Astrocyte of the hippocampus (primary cell): ENCODE measurements at regions not wholly inside any gene's neighbourhood (a gene's known extent, or its start where the extent isn't known, plus 50 kb on each side); places are given as distances from the start of the nearest gene placed in this dataset.
"Not testable (repeated sequence)": the region's sequence is repeated elsewhere in the genome, so short reads cannot be mapped to it uniquely, and the experiment has no call there.

ENCODE experiments used
- DNase-seq: peaks from one replicate; pipeline ENCODE4 v3.0.0; 2011; ENCODE audit warnings: low read depth, low spot score

DNA sequence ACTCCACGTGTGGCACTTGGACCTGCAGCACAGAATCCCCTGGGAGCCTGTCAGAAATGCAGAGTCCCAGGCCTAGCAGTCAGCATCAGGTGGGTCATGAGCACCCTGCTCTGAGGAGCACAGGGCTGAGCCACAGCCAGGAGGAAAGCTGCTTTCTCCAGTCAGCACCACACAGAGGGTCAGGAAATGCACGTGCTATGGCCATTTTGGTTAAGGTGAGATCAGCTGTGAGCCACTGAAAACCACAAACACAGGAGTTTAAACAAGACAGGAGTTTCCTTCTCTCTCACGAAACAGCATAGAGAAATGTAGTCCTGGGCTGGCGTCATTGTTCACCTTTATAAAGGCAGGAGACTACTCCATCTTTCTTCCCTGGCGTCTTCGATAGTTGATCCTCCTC, 204.5 kb upstream of the SFSWAP start:
- no peak for DNase-seq

DNA sequence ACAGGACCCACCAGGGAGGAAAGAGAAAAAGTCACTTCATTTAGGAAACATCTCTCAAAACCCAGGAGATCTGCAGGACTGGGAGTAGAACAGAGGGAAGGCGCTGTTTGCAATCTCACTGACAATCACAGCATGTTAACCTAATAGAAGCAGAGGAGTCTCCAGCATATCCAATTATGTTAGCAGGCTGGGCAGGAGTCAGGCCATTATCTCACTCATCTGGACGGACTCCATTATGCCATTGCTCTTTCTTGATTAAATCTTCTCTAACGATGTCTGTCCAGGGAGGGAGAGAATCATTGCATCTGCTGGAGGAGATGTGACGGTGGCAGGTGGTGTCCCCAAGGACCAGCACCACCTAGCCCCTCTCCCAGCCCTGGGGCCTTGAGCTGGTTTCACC, 203.8 kb upstream of the SFSWAP start:
- no peak for DNase-seq

DNA sequence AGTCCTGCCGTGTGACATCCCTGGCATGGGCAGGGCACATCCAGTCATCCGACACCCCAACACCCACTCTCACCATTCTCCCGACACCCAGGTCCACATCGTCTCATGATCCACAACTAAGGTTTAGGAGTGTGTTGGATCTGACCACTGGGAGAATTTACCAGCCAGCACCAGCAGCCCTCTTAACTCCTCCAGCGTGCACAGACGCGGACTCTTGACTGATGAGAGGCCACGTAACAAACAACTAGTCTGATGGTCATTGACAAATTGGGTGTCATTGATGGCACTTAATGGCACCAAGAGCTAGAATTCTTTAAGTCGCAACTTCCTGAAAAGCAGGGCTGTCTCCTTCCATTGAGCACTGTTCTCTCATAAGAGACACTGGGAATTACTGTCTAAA, 203.0 kb upstream of the SFSWAP start:
- no peak for DNase-seq

DNA sequence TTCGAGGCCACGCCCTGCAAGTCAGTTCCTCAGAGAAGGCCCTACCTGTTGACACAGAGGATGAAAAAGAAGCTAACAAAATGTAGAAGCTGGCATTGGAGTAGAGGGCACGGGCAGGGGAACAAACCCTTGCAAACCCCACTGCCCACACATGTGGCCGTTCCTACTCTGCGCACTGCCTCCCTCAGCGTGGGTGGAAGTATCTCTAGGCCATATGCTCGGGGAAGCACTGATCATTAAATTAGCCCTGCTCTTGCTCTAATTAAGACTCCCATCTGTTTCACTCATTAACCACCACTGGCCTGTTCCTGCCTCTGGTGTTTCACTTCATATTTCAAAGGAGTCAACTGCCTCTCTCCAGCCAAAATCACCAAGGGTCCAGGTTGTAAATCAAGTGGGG, 201.2 kb upstream of the SFSWAP start:
- no peak for DNase-seq

DNA sequence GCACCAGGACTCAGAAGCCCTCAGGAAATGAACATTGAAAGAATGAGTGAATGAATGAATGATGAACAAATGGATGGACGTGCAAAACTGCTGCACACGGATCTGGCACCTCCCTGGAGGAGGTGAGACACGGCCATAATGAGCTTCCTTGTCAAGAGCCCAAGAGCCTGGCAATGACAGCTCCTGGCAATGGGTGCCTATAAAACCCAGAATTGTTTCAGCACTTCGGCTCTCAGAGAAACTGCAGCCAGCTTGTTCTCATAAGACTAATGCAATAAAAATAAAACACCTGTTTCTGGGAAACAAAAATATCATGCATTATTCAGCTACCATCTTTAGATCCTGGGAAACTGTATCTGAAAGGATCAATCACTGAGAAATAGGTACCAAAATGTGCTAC, 200.5 kb upstream of the SFSWAP start:
- DNase-seq = no peak

DNA sequence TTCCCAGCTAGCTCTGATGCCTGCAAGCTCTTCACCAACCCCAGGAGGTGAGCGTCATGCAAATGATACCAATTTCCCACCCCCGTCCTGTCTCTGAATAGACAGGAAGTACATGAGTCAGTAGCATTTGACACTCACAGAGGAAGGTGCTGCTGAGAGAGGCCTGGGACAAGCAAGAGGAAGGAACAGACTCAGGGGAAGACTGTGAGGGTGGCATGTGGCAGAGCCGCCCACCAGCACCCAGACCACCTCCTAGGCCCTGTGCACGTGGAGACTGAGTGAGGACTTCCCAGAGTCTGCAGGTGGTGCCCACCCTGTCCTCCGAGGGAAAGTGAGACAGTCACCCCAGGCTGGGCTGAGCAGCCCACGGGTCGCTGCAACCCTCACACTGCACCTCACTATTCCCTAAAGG, 199.5 kb upstream of the SFSWAP start:
- DNase-seq = peak; percentile 40

DNA sequence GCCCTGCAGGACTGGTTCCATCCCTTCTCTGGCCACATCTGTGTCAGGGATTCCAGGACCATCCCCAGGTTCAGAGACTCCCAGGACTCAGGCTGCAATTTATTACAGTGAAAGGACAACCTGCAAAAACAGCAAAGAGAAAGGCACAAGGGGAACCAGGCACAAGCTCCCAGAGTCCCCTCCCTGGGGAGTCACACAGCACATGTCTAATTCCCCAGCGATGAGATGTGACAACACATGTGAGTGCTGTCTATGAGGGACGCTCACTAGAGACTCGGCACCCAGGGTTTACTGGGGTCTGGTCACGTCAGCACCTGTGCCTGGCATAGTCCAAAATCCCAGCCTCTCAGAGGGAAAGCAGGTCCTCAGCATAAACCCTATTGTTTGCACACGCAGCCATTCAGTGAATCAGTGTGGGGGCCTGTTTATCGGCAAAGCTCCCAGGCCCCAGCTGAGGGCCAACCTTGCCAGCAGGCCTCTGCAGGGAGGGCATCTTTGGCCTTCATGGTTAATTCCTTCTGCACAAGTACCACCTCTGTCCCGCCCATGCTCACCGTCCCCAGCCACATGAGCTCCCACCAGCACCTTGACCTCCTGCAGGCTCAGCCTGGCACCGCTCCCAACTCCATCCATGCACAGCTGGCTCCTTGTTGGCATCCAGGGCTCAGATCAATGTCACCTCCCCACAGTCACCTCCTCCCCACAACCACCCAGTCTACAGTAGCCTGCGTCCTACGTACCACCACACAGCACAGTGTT, 198.9 kb upstream of the SFSWAP start:
- DNase-seq = no peak

DNA sequence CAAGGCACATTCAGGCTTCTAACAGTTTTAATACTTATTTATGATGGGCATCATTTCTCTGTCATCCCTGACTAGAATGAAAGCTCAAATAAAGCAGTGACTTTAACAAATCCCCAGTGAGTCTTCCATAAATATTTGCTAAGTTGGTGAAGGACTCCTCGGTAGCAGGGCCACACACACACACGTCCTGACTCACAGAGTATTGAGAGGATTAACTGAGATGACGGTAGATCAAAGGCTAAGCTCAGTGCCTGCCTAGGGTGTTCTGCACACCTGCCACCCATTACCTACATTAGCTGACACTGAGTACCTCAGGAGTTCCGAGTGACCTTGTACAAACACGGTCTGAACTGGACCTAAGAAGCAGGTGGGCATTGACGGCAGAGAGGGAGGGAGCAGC, 197.3 kb upstream of the SFSWAP start:
- no peak for DNase-seq

DNA sequence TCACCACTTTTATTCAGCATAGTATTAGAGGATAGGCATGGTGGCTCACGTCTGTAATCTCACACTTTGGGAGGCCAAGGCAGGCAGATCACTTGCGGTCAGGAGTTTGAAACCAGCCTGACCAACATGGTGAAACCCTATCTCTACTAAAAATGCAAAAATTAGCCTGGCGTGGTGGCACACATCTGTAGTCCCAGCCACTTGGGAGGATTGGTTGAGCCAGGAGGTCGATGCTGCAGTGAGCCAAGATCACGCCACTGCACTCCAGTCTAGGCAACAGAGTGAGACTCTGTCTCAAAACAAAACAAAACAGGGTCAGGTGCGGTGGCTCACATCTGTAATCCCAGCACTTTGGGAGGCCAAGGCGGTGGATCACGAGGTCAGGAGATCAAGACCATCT, 190.3 kb upstream of the SFSWAP start:
- not testable (repeated sequence) for DNase-seq

DNA sequence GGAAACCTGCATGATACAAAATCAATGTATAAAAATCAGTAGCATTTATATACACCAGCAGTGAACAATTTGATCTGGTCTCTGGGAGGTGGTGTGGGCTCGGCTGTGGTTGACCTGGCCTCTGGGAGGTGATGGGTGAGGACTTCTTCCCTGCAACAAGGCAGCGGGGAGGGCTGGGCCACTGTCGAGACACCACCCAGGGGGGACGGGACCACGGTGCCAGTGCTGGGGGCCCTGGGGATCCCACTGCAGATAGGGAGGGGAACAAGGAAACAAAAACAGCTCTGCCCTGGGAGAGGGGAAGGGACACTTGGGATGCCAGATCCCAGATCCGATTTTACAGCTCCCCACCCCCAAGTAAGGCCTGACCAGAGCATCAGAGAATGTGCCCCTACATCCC, 189.6 kb upstream of the SFSWAP start:
- DNase-seq = no peak

DNA sequence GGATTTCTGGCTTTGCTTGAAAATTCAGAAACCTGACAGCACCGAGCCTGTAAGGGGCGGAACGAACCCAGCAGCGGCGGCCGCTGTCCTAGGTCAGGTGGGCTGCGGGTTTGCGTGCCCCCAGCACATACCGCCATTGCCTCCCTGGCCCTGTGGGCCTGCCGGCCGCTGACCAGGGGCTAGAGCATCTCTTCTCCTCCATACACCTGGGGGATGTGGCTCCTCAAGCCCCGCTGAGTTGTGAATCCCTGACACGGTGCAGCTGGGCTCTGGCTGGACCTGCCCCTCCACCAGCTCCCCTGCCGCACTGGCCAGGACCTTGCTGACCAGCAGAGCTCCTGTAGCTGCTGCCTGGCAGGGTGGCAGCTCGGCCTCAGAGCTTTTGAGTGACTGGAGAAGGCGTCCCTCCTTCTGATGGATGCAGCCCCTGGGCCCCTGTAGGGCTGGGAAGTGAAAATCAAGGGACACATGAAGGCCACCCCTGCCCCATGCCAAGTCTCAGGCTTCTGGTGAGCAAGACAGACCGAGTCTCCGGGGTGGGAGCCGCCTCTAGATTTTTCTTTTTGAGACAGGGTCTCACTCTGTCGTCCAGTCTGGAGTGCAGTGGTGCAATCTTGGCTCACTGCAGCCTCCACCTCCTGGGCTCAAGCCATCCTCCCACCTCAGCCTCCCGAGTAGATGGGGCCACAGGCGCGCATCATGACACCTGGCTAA, 184.9 kb upstream of the SFSWAP start:
- no peak for DNase-seq

DNA sequence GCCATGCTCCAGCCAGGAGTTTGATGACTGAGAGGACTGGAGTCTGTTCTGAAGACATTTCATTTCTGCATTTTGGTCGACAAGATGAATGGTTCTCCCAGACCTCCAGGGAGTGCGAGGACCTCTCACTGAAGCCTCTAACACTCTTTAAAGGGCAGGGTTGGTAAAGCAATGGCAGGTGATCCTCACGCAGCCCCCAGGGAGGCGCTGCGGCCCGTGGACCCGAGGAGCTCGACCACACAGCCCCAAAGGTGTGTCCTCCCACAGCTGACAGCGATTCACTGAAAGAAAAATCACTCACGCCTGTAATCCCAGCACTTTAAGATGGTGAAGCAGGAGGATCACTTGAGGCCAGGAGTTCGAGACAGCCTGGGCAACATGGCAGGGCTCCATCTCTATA, 183.8 kb upstream of the SFSWAP start:
- DNase-seq = no peak

DNA sequence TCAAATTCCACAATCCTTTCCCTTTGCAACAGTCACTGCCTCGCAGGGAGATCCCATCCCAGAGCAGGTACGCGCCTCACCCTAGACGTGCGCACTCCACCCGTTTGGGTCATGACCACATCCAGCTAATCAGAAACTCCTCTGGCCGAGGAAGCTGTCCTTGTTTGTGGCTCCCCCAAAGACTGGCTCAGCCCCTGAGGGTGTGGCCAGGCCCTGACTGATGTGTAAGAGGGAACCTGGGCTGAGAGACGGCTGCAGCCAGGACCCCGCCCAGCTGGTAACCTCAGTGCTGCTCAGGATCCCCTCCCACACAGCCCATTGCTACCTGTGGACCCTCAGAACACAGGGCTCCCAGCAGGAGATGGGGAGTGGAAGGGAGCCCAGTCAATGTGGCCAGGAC, 183.2 kb upstream of the SFSWAP start:
- DNase-seq = no peak

DNA sequence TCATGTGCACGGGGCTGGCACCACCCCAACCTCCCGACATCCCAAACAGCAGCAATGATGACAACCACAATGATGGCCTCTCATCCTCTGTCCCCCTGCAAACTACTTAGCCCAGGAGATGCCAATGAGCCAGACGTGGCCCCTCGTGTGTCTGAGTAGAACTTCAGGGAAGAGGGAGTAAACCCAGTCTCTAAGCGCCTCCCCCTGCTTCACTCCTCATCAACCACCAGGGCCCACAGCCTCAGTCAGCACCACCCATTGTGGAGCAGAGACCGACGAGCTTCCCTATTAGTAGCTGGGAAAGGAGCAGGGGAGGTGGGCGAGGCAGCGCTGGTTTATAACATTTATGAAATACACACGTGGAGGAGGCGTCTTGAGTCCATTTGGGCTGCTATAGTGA, 182.7 kb upstream of the SFSWAP start:
- no peak for DNase-seq

DNA sequence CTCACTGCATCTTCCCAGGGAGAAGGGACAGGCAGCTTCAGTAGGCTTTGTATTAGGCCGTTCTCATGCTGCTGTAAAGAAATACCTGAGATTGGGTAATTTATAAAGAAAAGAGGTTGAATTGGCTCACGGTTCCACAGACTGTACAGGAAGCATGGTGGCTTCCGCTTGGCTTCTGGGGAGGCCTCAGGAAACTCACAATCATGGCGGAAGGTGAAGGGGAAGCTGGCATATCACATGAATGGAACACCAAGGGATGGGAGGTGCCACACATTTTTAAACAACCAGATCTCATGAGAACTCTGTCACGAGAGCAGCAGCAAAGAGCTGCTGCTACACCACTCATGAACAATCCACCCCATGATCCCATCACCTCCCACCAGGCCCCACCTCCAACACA, 182.2 kb upstream of the SFSWAP start:
- DNase-seq = no peak

DNA sequence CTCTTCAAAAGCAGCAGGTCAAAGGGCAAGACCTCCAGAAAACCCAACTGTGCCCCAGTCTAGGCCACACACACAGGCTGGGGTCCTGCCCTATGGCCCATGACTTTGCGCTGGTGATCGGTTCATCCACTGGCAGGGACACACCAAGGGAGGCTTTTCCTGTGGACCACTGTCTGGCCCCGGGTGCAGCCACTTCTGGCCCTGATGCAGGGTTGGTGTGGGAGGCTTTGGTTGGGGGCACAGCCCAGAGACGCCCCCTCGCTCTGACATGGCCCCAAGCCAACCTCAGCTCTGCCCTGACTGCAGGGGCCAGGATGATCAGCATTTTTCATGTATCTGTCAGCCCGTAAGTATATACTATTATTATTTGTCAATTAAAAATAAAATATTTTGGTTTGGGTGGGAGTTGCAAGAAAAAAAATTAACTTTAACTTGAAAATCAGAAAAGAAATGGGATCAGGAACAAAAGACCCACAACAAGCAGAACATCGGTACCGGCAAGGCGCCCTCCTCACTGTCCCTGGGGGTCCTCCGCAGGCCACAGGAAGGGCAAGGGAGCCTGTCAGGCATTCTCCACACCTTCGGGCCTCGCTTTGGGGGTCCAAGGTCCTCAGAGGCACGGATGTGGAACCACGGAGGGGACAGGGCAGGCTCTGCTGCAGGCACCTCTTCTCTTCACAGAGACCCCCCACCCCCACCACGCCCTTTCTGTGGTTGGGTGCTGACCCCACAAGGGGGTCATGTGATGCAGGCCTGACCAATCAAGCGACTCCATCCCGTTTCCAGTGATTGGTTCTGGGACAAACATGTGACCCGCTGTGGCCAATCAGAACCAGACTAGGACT, 181.5 kb upstream of the SFSWAP start:
- no peak for DNase-seq

DNA sequence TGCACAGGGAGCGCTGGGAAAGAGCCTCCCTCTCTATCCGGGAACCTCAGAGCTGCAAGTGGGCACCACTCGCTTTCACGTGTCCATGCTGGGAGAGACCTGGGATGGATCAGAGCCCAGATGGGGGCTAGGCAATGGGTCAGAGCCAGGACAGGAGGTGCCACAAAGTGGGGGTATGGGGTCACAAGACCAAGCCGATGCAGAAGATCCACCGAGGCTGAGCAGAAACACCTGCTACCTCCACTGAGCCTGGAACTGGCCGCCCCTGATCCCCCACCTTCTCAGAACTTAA, 180.9 kb upstream of the SFSWAP start:
- DNase-seq = no peak

DNA sequence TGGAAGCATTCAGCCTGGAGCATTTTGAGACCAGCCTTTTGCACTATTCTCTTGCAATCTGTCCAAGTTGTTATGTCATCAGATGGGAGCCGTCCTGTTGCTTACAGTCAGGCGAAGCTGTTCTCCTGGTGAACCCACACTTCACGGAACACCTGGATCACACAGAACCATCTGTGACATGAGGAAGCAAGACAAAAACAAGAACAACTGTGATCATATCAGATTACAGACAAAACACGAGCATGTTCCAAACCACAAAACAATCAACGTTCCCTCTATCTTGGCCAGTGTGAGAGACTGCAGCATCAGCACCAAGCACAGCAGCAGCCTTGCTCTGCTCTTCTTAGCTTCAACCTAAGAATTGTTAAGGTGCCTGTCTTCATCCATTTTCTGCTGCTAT, 180.5 kb upstream of the SFSWAP start:
- DNase-seq = no peak

DNA sequence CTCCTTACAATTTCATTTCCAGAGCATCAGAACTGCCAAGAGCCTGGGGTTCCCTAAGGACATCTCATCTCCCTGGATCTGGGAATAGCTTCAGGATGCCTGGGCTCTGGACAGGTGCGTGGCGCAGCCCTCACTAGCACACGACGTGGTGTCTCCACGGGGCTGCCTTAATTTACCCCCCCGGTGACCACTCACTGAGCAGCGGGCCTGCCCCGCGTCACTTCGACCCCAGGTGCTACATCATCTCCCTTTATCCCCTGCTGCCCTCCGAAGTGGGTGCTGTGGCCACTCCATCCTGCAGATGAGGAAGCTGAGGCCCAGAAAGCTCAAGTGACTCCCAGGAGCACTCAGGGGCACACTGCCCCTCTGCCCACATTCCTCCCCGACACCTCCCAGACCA, 177.8 kb upstream of the SFSWAP start:
- DNase-seq = no peak

DNA sequence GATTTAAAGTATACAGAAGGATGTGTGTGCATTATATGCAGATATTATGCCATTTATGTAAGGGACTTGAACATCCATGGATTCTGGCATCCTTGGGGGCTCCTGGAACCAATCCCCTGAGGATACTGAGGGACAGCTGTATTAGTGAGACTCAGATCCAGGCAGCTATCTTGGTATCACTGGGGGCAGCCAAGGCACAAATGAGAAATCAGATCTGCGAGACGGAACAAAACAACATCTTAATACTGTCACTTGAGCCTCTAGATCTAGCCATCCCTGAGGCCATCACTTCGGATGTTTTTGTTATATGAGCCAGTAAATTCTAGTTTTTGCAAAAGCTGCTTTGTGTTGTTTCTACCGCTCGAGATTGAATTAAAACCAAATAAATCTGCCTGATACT, 175.1 kb upstream of the SFSWAP start:
- DNase-seq = no peak

DNA sequence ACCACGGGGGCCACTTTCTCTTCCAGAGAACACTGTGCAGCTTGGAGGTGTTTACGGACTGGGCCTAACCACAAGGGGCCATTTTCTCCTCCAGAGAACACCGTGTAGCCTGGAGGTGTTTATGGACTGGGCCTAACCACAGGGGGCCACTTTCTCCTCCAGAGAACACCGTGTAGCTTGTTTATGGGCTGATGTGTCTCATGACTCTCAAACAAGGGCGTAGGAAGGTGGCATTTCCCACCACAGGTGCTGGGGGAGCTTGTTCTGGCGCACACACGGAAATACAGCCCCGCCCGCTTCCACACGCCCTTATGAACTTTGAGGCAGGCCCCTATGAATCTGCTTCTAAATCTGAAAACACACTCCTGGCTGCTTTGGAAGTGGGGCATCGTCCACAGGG, 174.6 kb upstream of the SFSWAP start:
- DNase-seq = no peak

DNA sequence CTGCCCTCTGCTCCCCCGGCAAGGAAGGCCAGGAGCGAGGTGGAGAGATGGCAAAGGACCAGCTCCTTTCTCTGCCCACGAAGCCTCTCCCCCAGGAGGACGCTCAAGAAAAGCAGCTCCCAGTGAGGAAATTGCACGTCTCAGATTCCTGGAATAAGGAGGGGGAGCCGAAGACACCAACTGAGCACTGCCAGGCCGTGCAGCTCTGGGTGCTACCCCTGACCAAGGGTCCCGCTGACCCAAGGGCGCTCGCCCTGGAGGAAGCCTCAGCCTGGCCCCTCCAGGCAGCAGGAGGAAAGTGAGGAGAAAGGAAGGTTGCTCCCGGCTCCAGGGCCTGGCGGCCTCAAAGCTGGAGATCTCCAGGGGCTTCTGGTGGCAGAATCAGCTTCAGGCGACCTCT, 174.1 kb upstream of the SFSWAP start:
- no peak for DNase-seq
